SK-N-SH (cell line): ENCODE measurements at regions not wholly inside any gene's neighbourhood (a gene's known extent, or its start where the extent isn't known, plus 50 kb on each side); places are given as distances from the start of the nearest gene placed in this dataset.

ENCODE experiments used
- JUND ChIP-seq: IDR thresholded peaks from 2 replicates; pipeline ENCODE4 v1.4.0; 2012
- SIN3A ChIP-seq: IDR thresholded peaks from 2 replicates; pipeline ENCODE4 v1.6.1; 2012; ENCODE audit warnings: low read depth, mild to moderate bottlenecking, low read length, moderate library complexity, borderline replicate concordance
- TF ChIP-seq, protein P1 (sequence below): fragments of 200-600 bp; sonication (generic); IDR thresholded peaks from 2 replicates; pipeline ENCODE4 v1.6.1; 2017; ENCODE audit warnings: antibody characterized with exemption, mild to moderate bottlenecking, moderate library complexity
- TF ChIP-seq, protein P2 (sequence below): IDR thresholded peaks from 2 replicates; pipeline ENCODE4 v1.6.1; 2012; ENCODE audit warnings: mild to moderate bottlenecking, low read depth, low read length, moderate library complexity

DNA sequence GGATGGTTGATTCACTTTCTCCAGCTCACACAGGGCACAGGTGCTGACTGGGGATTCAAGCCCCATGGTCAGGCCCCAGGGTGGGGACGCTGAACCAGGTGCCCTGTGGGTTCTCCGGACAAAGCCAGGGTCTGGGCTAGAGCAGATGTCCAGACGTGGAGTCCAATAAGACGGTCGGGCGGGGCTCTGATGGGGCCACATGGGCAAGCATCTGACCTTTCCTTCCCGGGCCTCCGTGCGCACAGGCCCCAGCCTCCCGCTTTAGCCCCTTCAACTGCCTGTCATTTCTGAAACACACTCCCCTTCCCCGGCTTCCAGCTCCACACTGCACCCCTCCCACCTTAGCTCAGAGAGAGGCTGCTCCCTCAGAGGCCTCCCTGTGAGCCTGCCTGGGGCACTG, 153.0 kb upstream of the PPP2R2D start:
- TF ChIP-seq JUND, result no peak
- no peak for TF ChIP-seq SIN3A
- TF ChIP-seq, protein P1, sequence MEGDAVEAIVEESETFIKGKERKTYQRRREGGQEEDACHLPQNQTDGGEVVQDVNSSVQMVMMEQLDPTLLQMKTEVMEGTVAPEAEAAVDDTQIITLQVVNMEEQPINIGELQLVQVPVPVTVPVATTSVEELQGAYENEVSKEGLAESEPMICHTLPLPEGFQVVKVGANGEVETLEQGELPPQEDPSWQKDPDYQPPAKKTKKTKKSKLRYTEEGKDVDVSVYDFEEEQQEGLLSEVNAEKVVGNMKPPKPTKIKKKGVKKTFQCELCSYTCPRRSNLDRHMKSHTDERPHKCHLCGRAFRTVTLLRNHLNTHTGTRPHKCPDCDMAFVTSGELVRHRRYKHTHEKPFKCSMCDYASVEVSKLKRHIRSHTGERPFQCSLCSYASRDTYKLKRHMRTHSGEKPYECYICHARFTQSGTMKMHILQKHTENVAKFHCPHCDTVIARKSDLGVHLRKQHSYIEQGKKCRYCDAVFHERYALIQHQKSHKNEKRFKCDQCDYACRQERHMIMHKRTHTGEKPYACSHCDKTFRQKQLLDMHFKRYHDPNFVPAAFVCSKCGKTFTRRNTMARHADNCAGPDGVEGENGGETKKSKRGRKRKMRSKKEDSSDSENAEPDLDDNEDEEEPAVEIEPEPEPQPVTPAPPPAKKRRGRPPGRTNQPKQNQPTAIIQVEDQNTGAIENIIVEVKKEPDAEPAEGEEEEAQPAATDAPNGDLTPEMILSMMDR, result no peak
- TF ChIP-seq, protein P2, sequence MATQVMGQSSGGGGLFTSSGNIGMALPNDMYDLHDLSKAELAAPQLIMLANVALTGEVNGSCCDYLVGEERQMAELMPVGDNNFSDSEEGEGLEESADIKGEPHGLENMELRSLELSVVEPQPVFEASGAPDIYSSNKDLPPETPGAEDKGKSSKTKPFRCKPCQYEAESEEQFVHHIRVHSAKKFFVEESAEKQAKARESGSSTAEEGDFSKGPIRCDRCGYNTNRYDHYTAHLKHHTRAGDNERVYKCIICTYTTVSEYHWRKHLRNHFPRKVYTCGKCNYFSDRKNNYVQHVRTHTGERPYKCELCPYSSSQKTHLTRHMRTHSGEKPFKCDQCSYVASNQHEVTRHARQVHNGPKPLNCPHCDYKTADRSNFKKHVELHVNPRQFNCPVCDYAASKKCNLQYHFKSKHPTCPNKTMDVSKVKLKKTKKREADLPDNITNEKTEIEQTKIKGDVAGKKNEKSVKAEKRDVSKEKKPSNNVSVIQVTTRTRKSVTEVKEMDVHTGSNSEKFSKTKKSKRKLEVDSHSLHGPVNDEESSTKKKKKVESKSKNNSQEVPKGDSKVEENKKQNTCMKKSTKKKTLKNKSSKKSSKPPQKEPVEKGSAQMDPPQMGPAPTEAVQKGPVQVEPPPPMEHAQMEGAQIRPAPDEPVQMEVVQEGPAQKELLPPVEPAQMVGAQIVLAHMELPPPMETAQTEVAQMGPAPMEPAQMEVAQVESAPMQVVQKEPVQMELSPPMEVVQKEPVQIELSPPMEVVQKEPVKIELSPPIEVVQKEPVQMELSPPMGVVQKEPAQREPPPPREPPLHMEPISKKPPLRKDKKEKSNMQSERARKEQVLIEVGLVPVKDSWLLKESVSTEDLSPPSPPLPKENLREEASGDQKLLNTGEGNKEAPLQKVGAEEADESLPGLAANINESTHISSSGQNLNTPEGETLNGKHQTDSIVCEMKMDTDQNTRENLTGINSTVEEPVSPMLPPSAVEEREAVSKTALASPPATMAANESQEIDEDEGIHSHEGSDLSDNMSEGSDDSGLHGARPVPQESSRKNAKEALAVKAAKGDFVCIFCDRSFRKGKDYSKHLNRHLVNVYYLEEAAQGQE, result no peak
